HG03342 (cell line): ENCODE measurements at regions not wholly inside any gene's neighbourhood (a gene's known extent, or its start where the extent isn't known, plus 50 kb on each side); places are given as distances from the start of the nearest gene placed in this dataset.
"Not testable (repeated sequence)": the region's sequence is repeated elsewhere in the genome, so short reads cannot be mapped to it uniquely, and the experiment has no call there.

Experiments
- ATAC-seq: cut with Tn5 transposase; IDR thresholded peaks from one replicate; pipeline ENCODE4 v1.9.1; 2021; ENCODE audit warnings: mild to moderate bottlenecking, moderate library complexity; ENCODE audit not compliant: unreplicated experiment

DNA sequence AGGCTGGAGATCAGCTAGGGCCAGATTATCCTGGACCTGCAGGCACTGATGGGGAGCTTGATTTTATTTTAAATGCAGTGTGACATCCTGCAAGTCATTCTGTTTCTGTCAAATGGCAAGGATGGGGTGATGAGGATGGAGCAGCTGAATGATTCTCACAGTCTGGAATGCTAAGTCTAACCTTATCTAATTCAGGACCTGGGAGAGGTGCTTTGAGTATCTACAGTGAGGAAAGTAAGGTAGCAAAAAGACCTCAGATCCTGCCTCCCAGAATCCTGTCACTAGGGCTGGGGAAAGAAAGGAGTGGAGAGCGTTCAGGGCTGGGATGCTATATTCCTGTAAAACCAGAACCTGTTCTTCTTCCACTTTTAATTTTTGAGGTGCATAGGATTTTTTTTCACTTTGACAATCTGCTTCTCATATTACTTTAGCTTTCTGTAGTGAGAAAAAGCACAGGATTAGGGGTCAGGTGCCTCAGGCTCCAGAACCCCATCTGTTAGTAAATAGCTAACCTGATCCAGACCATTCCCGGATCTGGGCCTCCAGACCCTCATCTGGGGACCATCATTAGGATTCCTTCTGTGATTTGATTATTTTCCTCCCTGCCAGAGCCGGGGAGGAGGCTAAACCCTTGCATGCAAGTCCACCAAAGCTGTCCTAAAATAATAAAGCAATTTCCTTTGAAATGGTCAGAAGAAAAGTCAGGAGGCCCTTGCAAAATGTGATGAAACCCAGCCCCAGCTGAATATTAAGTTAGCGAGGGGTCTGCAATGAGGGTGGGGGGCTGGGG lies 54.7 kb downstream of the ASCL1 start:
- ATAC-seq = no peak

DNA sequence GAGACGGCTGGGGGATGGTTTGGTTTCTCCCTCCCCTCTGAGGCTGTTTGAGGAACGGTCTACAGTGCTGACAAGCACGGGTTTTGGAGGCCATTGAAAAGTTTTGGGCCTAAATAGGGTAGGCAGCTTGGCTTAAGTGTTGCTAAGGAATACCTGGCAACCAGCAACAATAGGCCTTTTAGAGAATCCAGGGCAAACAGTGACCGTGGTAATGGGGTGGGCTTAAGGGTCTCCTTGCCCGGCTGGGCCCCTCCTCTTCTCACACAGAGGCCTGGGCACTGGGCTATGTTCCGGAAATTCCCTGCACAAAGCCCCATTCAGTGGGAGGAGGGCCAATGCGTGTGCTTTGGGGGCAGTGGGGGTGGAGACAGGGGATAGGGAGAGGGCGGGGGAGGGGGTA lies 55.4 kb downstream of the ASCL1 start:
- no peak for ATAC-seq

- ATAC-seq = no peak
These were observed 56.3 kb downstream of the ASCL1 start for GRCh38 chr12:103013741-103014300.

DNA sequence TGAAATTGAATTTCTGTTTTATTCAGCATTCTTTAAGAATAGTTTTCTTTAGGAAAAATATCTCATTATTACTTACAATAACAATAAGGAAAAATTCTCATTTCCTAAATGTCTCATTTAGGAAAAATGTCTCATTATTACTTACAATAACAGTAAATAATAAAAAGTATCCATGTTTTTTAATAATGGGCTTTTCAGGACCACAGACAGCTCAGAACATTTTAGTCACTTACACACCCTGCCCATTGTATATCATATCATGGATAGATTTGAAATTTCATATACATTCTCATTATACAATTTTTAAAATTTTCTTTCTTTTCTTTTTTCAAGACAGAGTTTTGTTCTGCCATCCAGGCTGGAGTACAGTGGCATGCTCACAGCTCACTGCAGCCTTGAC lies 58.9 kb downstream of the ASCL1 start:
- ATAC-seq = no peak

DNA sequence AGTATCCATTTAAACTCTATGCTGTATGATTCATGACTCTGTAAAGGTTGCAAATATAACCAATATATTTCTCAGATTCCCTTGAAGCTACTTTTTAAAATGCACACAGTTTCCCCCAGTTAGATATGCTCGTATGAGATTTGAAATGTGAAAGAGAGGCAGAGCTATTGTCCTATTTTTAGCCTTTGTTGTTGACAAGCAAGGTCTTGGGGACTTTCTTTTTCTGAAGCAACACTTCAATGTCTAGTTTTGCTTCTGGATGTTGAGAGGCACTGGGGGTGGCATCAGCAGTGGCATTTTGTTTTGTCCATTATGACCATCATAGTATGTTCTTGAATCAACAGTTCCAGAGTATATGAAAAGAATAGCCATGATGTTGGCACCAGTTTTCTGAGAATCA lies 63.4 kb downstream of the ASCL1 start:
- ATAC-seq = no peak

GRCh38 chr12:103021538-103022218 lies 64.2 kb downstream of the ASCL1 start:
- no peak for ATAC-seq

DNA sequence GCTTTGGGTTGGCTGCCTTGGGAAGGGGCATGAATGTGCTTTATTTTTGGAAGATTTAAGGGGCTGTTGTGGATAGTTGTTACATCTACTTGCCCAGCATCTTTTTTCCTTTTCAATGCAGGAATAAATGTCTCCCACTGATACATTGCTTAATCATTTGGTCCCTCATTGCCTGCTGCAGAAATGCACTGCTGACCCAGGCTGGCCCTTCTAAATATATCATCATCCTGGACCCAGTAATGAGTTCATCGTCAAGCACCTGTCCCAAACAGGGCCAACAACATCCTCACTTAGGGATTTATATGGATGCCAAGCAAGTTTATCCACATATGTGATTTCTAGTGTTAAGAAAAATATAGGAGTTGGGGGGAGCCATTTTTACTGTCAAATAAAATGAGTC lies 67.2 kb downstream of the ASCL1 start:
- ATAC-seq = no peak

DNA sequence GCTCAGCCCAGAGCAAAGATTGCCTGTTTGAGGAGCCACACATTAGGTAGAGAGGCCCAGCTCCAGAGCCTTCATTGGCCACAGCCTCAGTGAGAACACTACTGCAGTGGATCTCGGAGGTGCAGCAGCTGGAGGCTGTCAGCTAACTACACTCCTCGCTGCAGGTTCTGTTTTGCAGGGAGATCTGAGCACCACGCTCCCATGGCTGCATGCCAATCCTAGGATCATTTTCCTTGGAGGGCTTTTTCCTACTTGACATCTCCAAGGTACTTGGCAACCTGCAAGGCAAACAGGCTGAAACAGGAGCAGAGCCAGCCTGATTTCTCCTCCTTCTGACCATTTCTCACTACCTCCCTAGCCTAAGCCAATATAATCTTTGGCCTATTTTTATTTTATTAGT lies 69.2 kb downstream of the ASCL1 start:
- ATAC-seq = not testable (repeated sequence)

DNA sequence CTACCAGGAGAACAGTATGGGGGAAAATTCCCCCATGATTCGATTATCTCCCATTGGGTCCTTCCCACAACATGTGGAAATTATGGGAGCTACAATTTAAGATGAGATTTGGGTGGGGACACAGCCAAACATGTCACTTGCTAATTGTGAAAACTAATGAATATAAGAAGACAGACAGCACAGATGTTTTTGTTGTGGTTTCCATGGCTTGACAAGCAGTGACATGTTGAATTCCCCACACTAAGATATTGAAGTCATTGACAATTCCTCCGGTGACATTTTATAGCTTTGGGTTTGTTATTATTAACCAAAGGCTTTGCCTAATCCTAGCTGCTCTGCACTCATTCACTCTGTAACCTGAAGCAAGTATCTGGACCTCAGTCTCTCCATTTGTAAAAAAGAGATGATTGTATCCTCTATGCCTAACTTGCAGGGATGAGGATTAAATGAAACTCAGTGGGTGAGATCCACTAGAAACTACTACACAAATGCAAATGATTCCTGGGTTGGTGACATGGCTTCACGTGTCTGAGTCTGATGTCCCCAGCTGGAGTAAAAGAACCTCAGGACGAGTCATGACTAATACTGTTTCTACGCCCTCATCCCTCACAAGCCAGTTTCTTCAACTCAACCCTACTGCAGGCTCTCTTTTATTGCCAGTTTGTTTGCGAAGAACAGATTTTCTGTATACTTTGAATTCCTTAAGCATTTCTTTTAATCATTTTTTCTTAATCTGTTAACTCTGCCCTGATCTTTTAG lies 71.6 kb downstream of the ASCL1 start:
- ATAC-seq = no peak

- no peak for ATAC-seq
These were observed 79.2 kb downstream of the ASCL1 start for GRCh38 chr12:103036581-103037214.

DNA sequence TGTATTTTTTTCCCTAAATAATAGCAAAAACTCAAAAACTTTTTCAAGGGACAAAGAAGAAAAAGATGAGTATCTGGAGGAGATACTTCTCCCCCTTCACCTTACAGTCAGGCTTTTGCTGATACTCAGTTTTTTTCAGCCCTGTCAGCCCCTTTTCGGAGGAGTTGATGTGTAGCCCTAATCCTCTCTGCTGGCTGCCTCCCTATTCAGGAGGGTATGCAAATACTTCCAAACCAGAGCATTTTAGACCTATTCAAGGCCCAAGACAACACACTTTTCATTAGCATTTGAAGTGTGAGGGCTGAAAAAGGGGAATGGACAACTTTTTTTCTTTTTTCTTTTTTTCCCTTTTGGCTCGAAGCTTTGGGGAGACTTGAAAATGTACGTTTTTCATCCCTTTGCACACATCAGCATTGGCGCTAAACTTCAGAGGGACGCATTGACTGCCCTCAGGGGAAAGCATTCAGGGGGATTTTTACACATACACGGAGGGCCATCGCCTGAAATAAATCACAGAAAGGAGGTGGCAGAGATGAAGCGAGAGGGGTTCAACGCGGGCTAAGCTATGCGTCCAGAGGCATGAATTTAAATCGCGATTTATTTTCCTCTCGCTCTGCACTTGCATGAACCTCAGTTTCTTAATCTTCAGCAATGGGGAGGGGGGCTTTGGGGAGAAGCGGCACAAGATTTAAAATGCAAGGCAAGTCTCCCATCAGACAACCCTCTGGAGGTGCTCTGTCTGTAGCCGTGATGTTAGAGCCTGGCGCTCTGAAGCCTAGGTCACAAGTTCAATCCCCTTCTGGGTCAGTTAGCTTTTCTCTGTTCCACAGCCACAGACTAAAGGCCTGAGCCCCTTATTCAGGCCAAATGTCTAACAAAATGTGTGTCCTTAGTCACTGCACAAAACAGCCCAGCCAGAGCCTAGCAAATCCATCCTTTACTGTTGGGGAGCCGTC lies 86.3 kb downstream of the ASCL1 start:
- no peak for ATAC-seq

DNA sequence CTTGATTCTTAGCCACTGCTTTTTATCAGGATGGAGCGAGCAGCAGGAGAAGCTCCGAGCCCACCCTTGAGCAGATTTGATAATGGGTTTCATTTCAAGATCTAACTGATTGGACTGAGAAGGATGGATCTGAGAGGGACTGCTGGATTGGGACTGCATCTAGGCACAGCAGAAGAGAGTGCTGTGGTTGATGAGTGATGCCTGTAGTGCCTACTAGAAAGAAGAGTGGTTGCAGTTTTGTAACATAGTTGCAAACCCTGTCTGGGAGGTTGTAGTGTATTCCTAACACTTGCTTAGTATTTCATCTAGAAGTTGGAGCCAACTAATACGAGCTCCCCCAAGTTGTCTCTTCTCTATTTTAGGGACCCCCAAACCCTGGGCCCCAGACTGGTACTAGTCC lies 88.7 kb downstream of the ASCL1 start:
- ATAC-seq = no peak

DNA sequence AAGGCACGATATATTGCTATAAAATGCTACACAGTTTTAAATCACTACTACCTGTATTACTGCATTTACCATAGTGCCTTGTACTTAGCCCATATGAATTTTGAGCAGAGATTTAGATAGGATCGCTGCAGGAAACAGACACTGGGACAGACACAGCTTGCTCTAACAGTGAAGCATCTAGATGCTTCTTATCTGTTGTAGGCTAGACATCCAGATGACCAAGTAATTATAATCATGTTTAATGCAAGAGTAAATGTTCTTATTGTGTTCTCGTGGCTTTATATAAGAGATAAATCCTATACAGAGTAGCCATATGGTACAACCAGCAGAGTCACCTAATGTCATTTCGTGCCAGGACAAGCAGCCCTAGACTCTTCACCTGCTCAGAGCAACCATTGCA lies 92.8 kb downstream of the ASCL1 start:
- ATAC-seq = no peak

DNA sequence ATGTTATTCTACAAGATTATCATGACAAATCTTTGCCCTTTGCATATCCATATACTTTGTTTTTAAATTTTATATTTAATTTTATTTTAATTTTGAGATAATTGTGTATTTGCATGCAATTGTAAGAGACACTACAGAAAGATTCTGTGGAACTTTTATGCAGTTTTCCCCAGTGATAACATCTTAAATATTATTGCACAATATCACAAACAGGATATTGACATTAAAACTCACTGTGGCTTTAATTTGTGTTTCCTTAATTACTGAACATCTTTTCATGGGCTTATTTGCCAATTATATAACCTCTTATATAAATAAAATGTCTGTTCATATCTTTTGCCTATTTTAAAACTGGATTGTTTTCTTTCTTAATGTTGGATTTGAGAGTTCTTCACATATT lies 95.6 kb downstream of the ASCL1 start:
- no peak for ATAC-seq

DNA sequence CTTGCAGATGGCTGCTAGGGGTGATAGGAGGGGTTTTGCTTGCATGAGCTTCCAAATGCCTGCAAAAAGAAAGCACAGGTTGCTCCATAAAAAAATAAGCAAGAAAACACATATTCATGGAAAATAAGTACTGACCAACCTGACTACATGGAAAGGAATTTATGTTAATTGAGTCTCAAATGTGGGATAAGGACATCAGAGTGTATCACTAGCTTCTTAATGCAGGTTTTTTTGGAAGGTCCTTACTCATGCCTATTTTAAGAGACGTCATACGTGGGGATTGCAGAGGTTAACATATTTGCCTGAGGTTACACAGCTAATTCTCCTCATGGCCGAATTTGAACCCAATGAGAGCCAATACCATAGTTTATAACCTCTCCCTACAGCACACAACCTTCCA lies 116.2 kb downstream of the ASCL1 start:
- no peak for ATAC-seq

- no peak for ATAC-seq
These were observed 118.4 kb downstream of the ASCL1 start for GRCh38 chr12:103075848-103076247.

- ATAC-seq = no peak
These were observed 119.8 kb downstream of the ASCL1 start for GRCh38 chr12:103077108-103077773.

GRCh38 chr12:103085541-103085940 lies 128.1 kb downstream of the ASCL1 start:
- no peak for ATAC-seq

GRCh38 chr12:103086471-103086870 lies 129.0 kb downstream of the ASCL1 start:
- no peak for ATAC-seq
